ENCODE measurements at regions not wholly inside any gene's neighbourhood (a gene's known extent, or its start where the extent isn't known, plus 50 kb on each side); places are given as distances from the start of the nearest gene placed in this dataset.

GRCh38 chr4:119750048-119750447 is 121.4 kb upstream of the PDE5A start:
- no peak for DNase-seq (ENCODE audit: low read depth, low spot score)

GRCh38 chr4:119748853-119749252 is 120.2 kb upstream of the PDE5A start:
- no peak for DNase-seq (ENCODE audit: low read depth, low spot score)

GRCh38 chr4:119746951-119747350 is 118.3 kb upstream of the PDE5A start:
- DNase-seq (ENCODE audit: low read depth, low spot score): no peak

- DNase-seq (ENCODE audit: low read depth, low spot score): no peak
These were observed 116.7 kb upstream of the PDE5A start for GRCh38 chr4:119745351-119745750.

- DNase-seq (ENCODE audit: low read depth, low spot score): no peak
These were observed 116.0 kb upstream of the PDE5A start for GRCh38 chr4:119744580-119744979.

GRCh38 chr4:119743644-119744043 is 115.0 kb upstream of the PDE5A start:
- DNase-seq (ENCODE audit: low read depth, low spot score): no peak

- DNase-seq (ENCODE audit: low read depth, low spot score): no peak
These were observed 111.2 kb upstream of the PDE5A start for GRCh38 chr4:119739796-119740195.

GRCh38 chr4:119738901-119739300 is 110.3 kb upstream of the PDE5A start:
- DNase-seq (ENCODE audit: low read depth, low spot score): no peak

GRCh38 chr4:119736559-119736958 is 108.0 kb upstream of the PDE5A start:
- DNase-seq (ENCODE audit: low read depth, low spot score): no peak

GRCh38 chr4:119735165-119735651 is 106.6 kb upstream of the PDE5A start:
- no peak for DNase-seq (ENCODE audit: low read depth, low spot score)

- DNase-seq (ENCODE audit: low read depth, low spot score): no peak
These were observed 104.8 kb upstream of the PDE5A start for GRCh38 chr4:119733431-119733830.

- no peak for DNase-seq (ENCODE audit: low read depth, low spot score)
These were observed 103.2 kb upstream of the PDE5A start for GRCh38 chr4:119731778-119732177.

- no peak for DNase-seq (ENCODE audit: low read depth, low spot score)
These were observed 102.6 kb upstream of the PDE5A start for GRCh38 chr4:119731146-119731742.

- DNase-seq (ENCODE audit: low read depth, low spot score): no peak
These were observed 102.0 kb upstream of the PDE5A start for GRCh38 chr4:119730671-119730950.

- no peak for DNase-seq (ENCODE audit: low read depth, low spot score)
These were observed 101.4 kb upstream of the PDE5A start for GRCh38 chr4:119729835-119730670.

GRCh38 chr4:119728692-119729593 is 100.3 kb upstream of the PDE5A start:
- no peak for DNase-seq (ENCODE audit: low read depth, low spot score)

GRCh38 chr4:119728185-119728584 is 99.6 kb upstream of the PDE5A start:
- no peak for DNase-seq (ENCODE audit: low read depth, low spot score)

GRCh38 chr4:119726505-119726904 is 97.9 kb upstream of the PDE5A start:
- DNase-seq (ENCODE audit: low read depth, low spot score): no peak

GRCh38 chr4:119725688-119726330 is 97.2 kb upstream of the PDE5A start:
- DNase-seq (ENCODE audit: low read depth, low spot score): peak; percentile 28

- DNase-seq (ENCODE audit: low read depth, low spot score): no peak
These were observed 96.4 kb upstream of the PDE5A start for GRCh38 chr4:119725011-119725410.

GRCh38 chr4:119722670-119723069 is 94.1 kb upstream of the PDE5A start:
- no peak for DNase-seq (ENCODE audit: low read depth, low spot score)

- no peak for DNase-seq (ENCODE audit: low read depth, low spot score)
These were observed 93.3 kb upstream of the PDE5A start for GRCh38 chr4:119721878-119722277.

Measured in iPS DF 19.7 (cell line).